Stimulated activated CD8-positive, alpha-beta memory T cell treated with anti-CD3 and anti-CD28 coated beads, Interleukin-2, amount 100 ng/mL, for 1 hour (primary cell): ENCODE measurements at regions not wholly inside any gene's neighbourhood (a gene's known extent, or its start where the extent isn't known, plus 50 kb on each side); places are given as distances from the start of the nearest gene placed in this dataset.

ENCODE experiments used
- DNase-seq, 2 donors: peaks; one replicate each; pipeline ENCODE4 v3.0.0-alpha.2; 2020; ENCODE audit warnings: low read depth in 2 of 2

- no peak for DNase-seq
These were observed 1140.3 kb upstream of the SLC10A2 start for GRCh38 chr13:104206450-104207044.

GRCh38 chr13:104204177-104204576 is 1138.0 kb upstream of the SLC10A2 start:
- no peak for DNase-seq

GRCh38 chr13:104198801-104199200 is 1132.6 kb upstream of the SLC10A2 start:
- no peak for DNase-seq

- no peak for DNase-seq
These were observed 1130.4 kb upstream of the SLC10A2 start for GRCh38 chr13:104196611-104197010.

- DNase-seq = no peak
These were observed 1115.5 kb upstream of the SLC10A2 start for GRCh38 chr13:104181526-104182231.

GRCh38 chr13:104170980-104171555 is 1104.9 kb upstream of the SLC10A2 start:
- DNase-seq = no peak

- DNase-seq = no peak
These were observed 1097.8 kb upstream of the SLC10A2 start for GRCh38 chr13:104163866-104164630.

GRCh38 chr13:104160536-104160935 is 1094.3 kb upstream of the SLC10A2 start:
- no peak for DNase-seq

- no peak for DNase-seq
These were observed 1077.7 kb upstream of the SLC10A2 start for GRCh38 chr13:104143760-104144416.

DNA sequence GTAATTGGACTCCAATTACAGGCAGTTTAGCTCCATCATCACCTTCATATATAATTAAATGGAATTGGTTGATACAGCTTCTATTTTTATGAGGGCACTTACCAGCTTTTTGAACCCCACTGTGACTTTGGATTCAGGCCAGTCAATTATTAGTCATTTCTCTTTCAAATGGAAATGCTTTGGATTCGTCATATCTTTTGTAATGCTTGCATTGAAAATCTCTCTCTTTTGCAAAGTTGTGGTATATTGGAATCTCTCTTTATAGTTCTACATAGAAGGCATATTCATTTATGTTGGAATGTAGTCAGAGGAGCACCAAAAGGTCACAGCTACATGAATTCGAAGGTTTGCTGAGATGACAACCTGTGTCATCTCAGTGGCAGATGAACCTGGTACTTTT is 1074.3 kb upstream of the SLC10A2 start:
- DNase-seq = no peak

- no peak for DNase-seq
These were observed 1071.2 kb upstream of the SLC10A2 start for GRCh38 chr13:104137416-104137815.

- DNase-seq = no peak
These were observed 1066.6 kb upstream of the SLC10A2 start for GRCh38 chr13:104132849-104133248.

DNA sequence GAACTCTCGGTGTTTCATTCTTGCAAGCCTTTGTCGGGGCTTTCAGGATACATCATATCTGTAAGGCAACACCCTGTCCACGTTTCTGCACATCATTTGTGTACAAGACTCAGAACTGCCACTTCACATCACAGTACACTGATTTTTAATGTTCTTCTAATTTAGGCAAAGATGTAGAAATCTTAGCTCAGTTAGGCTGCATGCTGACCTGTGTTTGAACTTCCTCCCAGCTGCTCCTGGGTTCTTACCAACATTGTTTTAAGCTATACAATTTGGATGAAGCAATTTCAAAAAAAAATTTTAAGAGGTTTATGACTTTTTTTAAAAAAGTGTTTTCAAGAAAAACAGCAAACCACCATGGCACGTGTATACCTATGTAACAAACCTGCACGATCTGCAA is 1047.9 kb upstream of the SLC10A2 start:
- DNase-seq = no peak

GRCh38 chr13:104111031-104111430 is 1044.8 kb upstream of the SLC10A2 start:
- no peak for DNase-seq

- no peak for DNase-seq
These were observed 1040.6 kb upstream of the SLC10A2 start for GRCh38 chr13:104106705-104107393.

DNA sequence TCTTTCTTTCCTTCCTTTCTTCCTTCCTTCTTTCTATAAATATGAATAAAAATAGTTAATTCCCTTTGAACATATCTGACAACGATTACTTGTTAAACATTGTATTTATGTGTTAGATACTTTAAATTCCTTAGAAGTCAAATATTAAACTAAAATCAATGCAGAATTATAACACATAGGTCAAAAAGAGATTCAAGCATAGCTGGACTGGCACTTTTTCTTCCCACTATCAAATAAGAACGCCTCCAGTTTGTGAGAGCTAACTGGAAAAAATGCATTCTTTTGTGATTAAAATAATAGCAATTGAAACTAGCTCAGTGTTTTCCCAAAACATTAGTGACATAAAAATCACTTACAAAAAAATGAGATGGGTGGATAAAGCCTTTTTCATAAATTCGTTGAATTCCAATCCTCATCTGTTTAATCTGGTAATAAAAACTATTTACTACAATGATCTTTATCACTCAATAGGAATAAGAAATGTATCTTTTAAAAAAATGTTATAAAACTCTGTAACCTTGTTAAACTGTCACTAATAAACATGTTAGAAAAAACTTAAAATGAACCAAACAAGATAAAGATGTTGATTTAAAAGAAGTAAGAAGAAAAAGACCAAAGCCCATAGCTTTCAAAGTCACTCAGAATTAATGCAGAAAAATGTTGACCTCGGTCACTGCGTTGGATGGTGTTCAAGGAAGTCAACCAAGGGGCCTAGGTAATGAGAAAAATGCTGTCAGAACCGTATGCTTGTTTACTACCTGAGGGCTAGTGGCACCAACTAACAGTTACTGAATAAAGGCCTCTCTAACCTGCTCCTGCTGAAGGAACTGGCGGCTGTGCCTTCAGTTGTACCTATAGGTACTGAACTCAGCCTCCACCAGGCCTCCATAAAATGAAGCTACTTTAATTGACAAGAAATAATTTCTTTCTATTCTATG is 1039.5 kb upstream of the SLC10A2 start:
- DNase-seq = no peak

DNA sequence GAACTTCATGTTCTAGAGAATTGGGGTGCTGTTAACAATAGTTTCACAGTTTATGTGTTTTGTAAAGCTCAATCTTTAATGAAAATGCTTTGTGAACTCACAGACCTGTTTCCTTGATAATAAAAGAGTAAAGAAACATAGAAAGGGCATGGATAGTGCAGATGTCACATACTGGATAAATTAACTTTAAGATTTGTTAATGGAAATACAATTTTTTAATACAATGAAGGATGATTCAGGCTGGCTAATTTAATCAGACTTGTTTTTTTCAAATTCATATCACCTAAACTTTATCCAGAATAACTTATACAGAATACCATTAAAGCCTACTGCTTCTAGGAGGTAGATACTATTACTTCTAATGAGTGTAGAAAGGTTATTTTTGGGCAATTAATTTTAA is 1033.5 kb upstream of the SLC10A2 start:
- DNase-seq = no peak

DNA sequence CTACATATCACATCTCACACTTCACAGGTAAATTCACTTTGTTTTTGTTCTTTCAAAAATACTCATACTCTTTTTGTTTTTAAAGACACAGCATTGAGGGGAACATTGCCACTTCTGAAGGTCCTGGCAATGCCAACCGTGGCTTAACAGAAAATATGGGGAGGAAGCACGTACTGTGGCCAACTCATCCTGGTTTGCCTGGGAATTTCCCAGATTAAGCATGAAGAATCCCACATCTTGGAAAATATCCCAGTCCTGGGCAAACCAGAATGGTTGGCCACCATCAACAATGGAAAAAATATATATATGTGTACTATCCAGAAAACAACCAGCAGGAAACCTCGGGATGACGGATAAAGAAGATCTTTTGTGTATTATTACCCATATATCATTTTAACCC is 1032.2 kb upstream of the SLC10A2 start:
- DNase-seq = no peak

GRCh38 chr13:104086759-104087158 is 1020.5 kb upstream of the SLC10A2 start:
- no peak for DNase-seq

DNA sequence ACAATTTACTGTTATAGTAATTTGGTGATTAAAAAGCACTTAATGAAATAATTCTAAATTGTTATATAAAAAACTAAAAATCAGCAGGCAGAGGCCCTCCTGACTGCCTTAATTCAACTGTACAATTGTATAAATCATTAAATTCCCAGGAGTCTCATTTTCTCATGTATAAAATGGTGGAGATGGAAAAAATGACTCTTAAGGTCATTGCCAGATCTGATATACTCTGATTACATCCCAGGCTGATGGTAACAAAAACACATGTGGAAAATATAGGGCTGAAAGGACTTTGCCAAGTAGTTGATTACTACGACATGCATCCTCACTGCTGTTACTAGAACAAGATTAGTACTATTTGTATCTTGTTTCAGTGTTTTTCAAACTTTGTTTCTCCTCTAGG is 1020.0 kb upstream of the SLC10A2 start:
- no peak for DNase-seq
